ENCODE measurements at regions not wholly inside any gene's neighbourhood (a gene's known extent, or its start where the extent isn't known, plus 50 kb on each side); places are given as distances from the start of the nearest gene placed in this dataset.

- Histone ChIP-seq H3K36me3 (ENCODE audit: control insufficient read depth, insufficient read depth, low read length) (no peaks in the 10 kb centered on the region), H3K9me3 (ENCODE audit: control insufficient read depth, low read length) (no peaks in the 10 kb centered on the region), H3K4me3 (ENCODE audit: low read length) (no peak overlapping the region), H3K4me1 (ENCODE audit: control insufficient read depth, insufficient read depth, low read length) (no peaks in the 10 kb centered on the region), H3K9ac (ENCODE audit: extremely low read depth, low read length, poor library complexity, severe bottlenecking) (no peak overlapping the region), H3K27ac (ENCODE audit: low read depth, low read length) (no peak overlapping the region), H3K27me3 (ENCODE audit: control insufficient read depth, insufficient read depth, low read length, poor library complexity, severe bottlenecking) (no peaks in the 10 kb centered on the region)
- Mint-ChIP-seq H3K4me1 (peaks cover 26% of the 10 kb centered on the region), H3K36me3 (ENCODE audit: low read depth) (no peaks in the 10 kb centered on the region), H3K27ac (no peak overlapping the region), H3K4me3 (no peak overlapping the region), H3K9me3 (no peaks in the 10 kb centered on the region), H3K27me3 (ENCODE audit: insufficient read depth) (peaks cover 35% of the 10 kb centered on the region)
- TF ChIP-seq, protein P1, sequence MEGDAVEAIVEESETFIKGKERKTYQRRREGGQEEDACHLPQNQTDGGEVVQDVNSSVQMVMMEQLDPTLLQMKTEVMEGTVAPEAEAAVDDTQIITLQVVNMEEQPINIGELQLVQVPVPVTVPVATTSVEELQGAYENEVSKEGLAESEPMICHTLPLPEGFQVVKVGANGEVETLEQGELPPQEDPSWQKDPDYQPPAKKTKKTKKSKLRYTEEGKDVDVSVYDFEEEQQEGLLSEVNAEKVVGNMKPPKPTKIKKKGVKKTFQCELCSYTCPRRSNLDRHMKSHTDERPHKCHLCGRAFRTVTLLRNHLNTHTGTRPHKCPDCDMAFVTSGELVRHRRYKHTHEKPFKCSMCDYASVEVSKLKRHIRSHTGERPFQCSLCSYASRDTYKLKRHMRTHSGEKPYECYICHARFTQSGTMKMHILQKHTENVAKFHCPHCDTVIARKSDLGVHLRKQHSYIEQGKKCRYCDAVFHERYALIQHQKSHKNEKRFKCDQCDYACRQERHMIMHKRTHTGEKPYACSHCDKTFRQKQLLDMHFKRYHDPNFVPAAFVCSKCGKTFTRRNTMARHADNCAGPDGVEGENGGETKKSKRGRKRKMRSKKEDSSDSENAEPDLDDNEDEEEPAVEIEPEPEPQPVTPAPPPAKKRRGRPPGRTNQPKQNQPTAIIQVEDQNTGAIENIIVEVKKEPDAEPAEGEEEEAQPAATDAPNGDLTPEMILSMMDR (conservative IDR thresholded peaks at IDR 0.05), result no peak
- 80 to 94% methylated on average over 5 to 6 of the region's 6 CpGs for WGBS, 2 experiments (ENCODE audit: insufficient coverage in 1 of 2, insufficient read length in 1 of 2)
- DNase-seq, result no peak
These were observed 125.9 kb downstream of the TTC32 start for GRCh38 chr2:19775838-19776237.

DNA sequence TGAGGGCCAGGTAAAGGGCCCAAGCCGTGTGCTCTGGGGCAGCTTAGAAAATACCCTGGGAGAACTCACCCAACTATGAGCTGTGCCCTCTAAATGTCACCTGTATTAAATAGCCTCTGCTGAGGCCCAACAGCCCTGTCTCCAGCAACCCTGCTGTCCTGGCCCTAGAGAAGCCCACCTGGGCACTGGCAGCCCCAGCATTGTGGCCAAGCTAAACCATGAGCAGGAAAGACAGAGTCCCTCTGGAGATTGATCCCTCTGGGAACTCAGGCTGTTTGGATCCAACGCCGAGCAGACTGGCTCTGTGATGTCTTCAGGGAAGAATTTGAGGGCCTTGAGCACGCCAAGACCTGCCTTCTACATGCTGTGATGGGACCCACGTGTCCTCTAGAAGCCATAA lies 126.5 kb downstream of the TTC32 start:
- DNase-seq, result no peak
- Histone ChIP-seq H3K27me3 (ENCODE audit: control insufficient read depth, insufficient read depth, low read length, poor library complexity, severe bottlenecking) (no peaks in the 10 kb centered on the region), H3K4me1 (ENCODE audit: control insufficient read depth, insufficient read depth, low read length) (no peaks in the 10 kb centered on the region), H3K9me3 (ENCODE audit: control insufficient read depth, low read length) (no peaks in the 10 kb centered on the region), H3K4me3 (ENCODE audit: low read length) (no peak overlapping the region), H3K9ac (ENCODE audit: extremely low read depth, low read length, poor library complexity, severe bottlenecking) (no peak overlapping the region), H3K27ac (ENCODE audit: low read depth, low read length) (no peak overlapping the region), H3K36me3 (ENCODE audit: control insufficient read depth, insufficient read depth, low read length) (no peaks in the 10 kb centered on the region)
- no peaks in the 10 kb centered on the region for H3K9me3 Mint-ChIP-seq
- H3K4me3 Mint-ChIP-seq, result no peak overlapping the region
- peaks cover 26% of the 10 kb centered on the region for H3K4me1 Mint-ChIP-seq
- WGBS, 2 experiments (ENCODE audit: insufficient coverage in 1 of 2, insufficient read length in 1 of 2), result 73 to 86% methylated on average over 4 to 5 of the region's 5 CpGs
- no peaks in the 10 kb centered on the region for H3K36me3 Mint-ChIP-seq (ENCODE audit: low read depth)
- peaks cover 33% of the 10 kb centered on the region for H3K27me3 Mint-ChIP-seq (ENCODE audit: insufficient read depth)
- TF ChIP-seq, protein P1 (conservative IDR thresholded peaks at IDR 0.05), result no peak
- no peak overlapping the region for H3K27ac Mint-ChIP-seq

- no peak overlapping the region for H3K4me3 ChIP-seq (ENCODE audit: low read length)
- Mint-ChIP-seq H3K4me1 (peaks cover 26% of the 10 kb centered on the region), H3K27ac (peak overlapping the region; percentile 74), H3K36me3 (ENCODE audit: low read depth) (no peaks in the 10 kb centered on the region), H3K9me3 (no peaks in the 10 kb centered on the region), H3K4me3 (no peak overlapping the region), H3K27me3 (ENCODE audit: insufficient read depth) (peaks cover 31% of the 10 kb centered on the region)
- no peaks in the 10 kb centered on the region for H3K4me1 ChIP-seq (ENCODE audit: control insufficient read depth, insufficient read depth, low read length)
- 17 to 46% methylated on average over 1 to 3 of the region's 3 CpGs for WGBS, 2 experiments (ENCODE audit: insufficient coverage in 1 of 2, insufficient read length in 1 of 2)
- H3K27me3 ChIP-seq (ENCODE audit: control insufficient read depth, insufficient read depth, low read length, poor library complexity, severe bottlenecking), result no peaks in the 10 kb centered on the region
- peak; percentile 73 for DNase-seq
- TF ChIP-seq, protein P1 (conservative IDR thresholded peaks at IDR 0.05), result no peak
- H3K36me3 ChIP-seq (ENCODE audit: control insufficient read depth, insufficient read depth, low read length), result no peaks in the 10 kb centered on the region
- H3K9me3 ChIP-seq (ENCODE audit: control insufficient read depth, low read length), result no peaks in the 10 kb centered on the region
- peak overlapping the region; percentile 21 for H3K9ac ChIP-seq (ENCODE audit: extremely low read depth, low read length, poor library complexity, severe bottlenecking)
- H3K27ac ChIP-seq (ENCODE audit: low read depth, low read length), result no peak overlapping the region
These were observed 127.0 kb downstream of the TTC32 start for GRCh38 chr2:19774805-19775176.
